HCT116 (cell line): ENCODE measurements at regions not wholly inside any gene's neighbourhood (a gene's known extent, or its start where the extent isn't known, plus 50 kb on each side); places are given as distances from the start of the nearest gene placed in this dataset.

Experiments used
- ATAC-seq: fragments of 200-7000 bp; cut with Tn5 transposase; 2 replicates; pipeline ENCODE4 v1.9.1; 2020; ENCODE audit warnings: mild to moderate bottlenecking, moderate library complexity
- BruUV-seq: library from RNA; stranded (reverse); fragments of 400-500 nt; replicated peaks from 2 replicates; lab custom pipeline; 2021; lab: Mats Ljungman, UMichigan
- CTCF ChIA-PET: fragments of 300-600 bp; sonication (Branson Sonifier 250); formaldehyde crosslinking; loops from one replicate; lab custom pipeline; 2021; ENCODE audit warnings: antibody characterized with exemption; lab: Charles Lee
- POLR2A ChIA-PET: fragments of 300-600, 350-600 bp; sonication (Branson Sonifier 250); formaldehyde crosslinking; loops from one replicate; lab custom pipeline; 2021; ENCODE audit warnings: antibody characterized with exemption; lab: Charles Lee
- RAD21 ChIA-PET, 2 experiments: fragments of 300-600 bp; sonication (Branson Sonifier 250); formaldehyde crosslinking; loops; one replicate each; lab custom pipeline; 2023; ENCODE audit warnings: low total read pairs in 2 of 2; ENCODE audit not compliant: uncharacterized antibody in 2 of 2, unreplicated experiment in 2 of 2, low non-redundant PET in 1 of 2; lab: Charles Lee
- DNase-seq: peaks from one replicate; pipeline ENCODE4 v3.0.0-alpha.2; 2010; ENCODE audit warnings: low read depth, low spot score
- H2AFZ ChIP-seq: fragments of 200-600 bp; shearing (Covaris generic), sonication (generic); 2 replicates; pipeline ENCODE4 v1.6.1; 2017; ENCODE audit warnings: low read depth, mixed run types, mixed read lengths, antibody characterized with exemption, low read length; ENCODE audit not compliant: poor library complexity, severe bottlenecking
- H3K27ac ChIP-seq: 2 replicates; pipeline ENCODE4 v1.5.1; 2012; ENCODE audit warnings: low read depth, low read length
- H3K27me3 ChIP-seq: fragments of 200-600 bp; sonication (generic); 2 replicates; pipeline ENCODE4 v1.6.1; 2016; ENCODE audit warnings: mixed run types, low read length, mixed read lengths; ENCODE audit not compliant: insufficient read depth
- H3K36me3 ChIP-seq, 2 experiments: fragments of 200-500 bp in 1 of 2; fragments of 200-600 bp in 1 of 2; sonication (Bioruptor generic) in 1 of 2; sonication (generic) in 1 of 2; 2 replicates each; pipeline versions ENCODE4 v1.5.1 to v1.6.1; 2014 to 2016; ENCODE audit warnings: low read length in 2 of 2, inconsistent platforms in 1 of 2, mixed read lengths in 1 of 2, mixed run types in 1 of 2; ENCODE audit not compliant: insufficient read depth in 2 of 2, control insufficient read depth in 1 of 2
- H3K4me1 ChIP-seq, 2 experiments: fragments of 200-600 bp in 1 of 2; sonication (generic) in 1 of 2; 2 replicates each; pipeline versions ENCODE4 v1.5.1 to v1.6.1; 2012 to 2017; ENCODE audit warnings: low read length in 2 of 2, inconsistent platforms in 1 of 2, mild to moderate bottlenecking in 1 of 2, mixed read lengths in 1 of 2, mixed run types in 1 of 2, moderate library complexity in 1 of 2; ENCODE audit not compliant: insufficient read depth in 2 of 2, control insufficient read depth in 1 of 2
- H3K4me2 ChIP-seq: fragments of 200-600 bp; sonication (generic); 2 replicates; pipeline ENCODE4 v1.6.1; 2017; ENCODE audit warnings: mixed run types, low read length, mixed read lengths
- H3K4me3 ChIP-seq, 2 experiments: fragments of 200-600 bp in 1 of 2; sonication (generic) in 1 of 2; replicated peaks in 1 of 2; 2 replicates each; pipeline ENCODE4 v1.5.1; 2011 to 2016; ENCODE audit warnings: low read length in 2 of 2, control low read depth in 1 of 2, low read depth in 1 of 2, mild to moderate bottlenecking in 1 of 2, mixed read lengths in 1 of 2, mixed run types in 1 of 2
- H3K79me2 ChIP-seq: fragments of 200-600 bp; sonication (generic); 2 replicates; pipeline ENCODE4 v1.6.1; 2017; ENCODE audit warnings: mild to moderate bottlenecking, mixed run types, low read length, moderate library complexity, mixed read lengths; ENCODE audit not compliant: insufficient read depth
- H3K9ac ChIP-seq: fragments of 200-600 bp; sonication (generic); 2 replicates; pipeline ENCODE4 v1.6.1; 2016; ENCODE audit warnings: low read length, mixed read lengths
- H3K9me2 ChIP-seq: fragments of 200-600 bp; sonication (generic), shearing (Covaris generic); 2 replicates; pipeline ENCODE4 v1.6.1; 2017; ENCODE audit warnings: mixed run types, mild to moderate bottlenecking, moderate library complexity; ENCODE audit not compliant: insufficient read depth
- H3K9me3 ChIP-seq, 2 experiments: fragments of 200-500 bp in 1 of 2; fragments of 200-600 bp in 1 of 2; sonication (Bioruptor generic) in 1 of 2; sonication (generic) in 1 of 2; 2 replicates each; pipeline ENCODE4 v1.6.1; 2014 to 2017; ENCODE audit warnings: low read length in 2 of 2, mixed read lengths in 2 of 2, inconsistent platforms in 1 of 2, low read depth in 1 of 2, mild to moderate bottlenecking in 1 of 2, mixed run types in 1 of 2, moderate library complexity in 1 of 2; ENCODE audit not compliant: control insufficient read depth in 1 of 2, insufficient read depth in 1 of 2
- H4K20me1 ChIP-seq: fragments of 200-600 bp; sonication (generic), shearing (Covaris generic); 2 replicates; pipeline ENCODE4 v1.6.1; 2017; ENCODE audit warnings: mixed run types, mild to moderate bottlenecking, moderate library complexity; ENCODE audit not compliant: insufficient read depth
- CBX3 ChIP-seq: IDR thresholded peaks from 2 replicates; pipeline ENCODE4 v1.6.1; 2012; ENCODE audit warnings: low read depth
- EGR1 ChIP-seq: IDR thresholded peaks from 2 replicates; pipeline ENCODE4 v1.6.1; 2012; ENCODE audit warnings: low read depth
- ELF1 ChIP-seq: IDR thresholded peaks from 2 replicates; pipeline ENCODE4 v1.6.1; 2012; ENCODE audit warnings: low read depth, borderline replicate concordance
- EZH2 ChIP-seq: fragments of 200-600 bp; sonication (generic); IDR thresholded peaks from 2 replicates; pipeline ENCODE4 v1.6.1; 2017; ENCODE audit warnings: antibody characterized with exemption, mixed run types
- JUND ChIP-seq: IDR thresholded peaks from 2 replicates; pipeline ENCODE4 v1.6.1; 2012
- MAX ChIP-seq: IDR thresholded peaks from 2 replicates; pipeline ENCODE4 v1.6.1; 2012
- POLR2A ChIP-seq: IDR thresholded peaks from 2 replicates; pipeline ENCODE4 v1.7.0; 2011; ENCODE audit warnings: borderline replicate concordance; ENCODE audit not compliant: insufficient read depth, insufficient read length; ENCODE audit errors: extremely low read depth
- SIN3A ChIP-seq: IDR thresholded peaks from 2 replicates; pipeline ENCODE4 v1.6.1; 2012; ENCODE audit warnings: low read depth
- SP1 ChIP-seq: IDR thresholded peaks from 2 replicates; pipeline ENCODE4 v1.6.1; 2012; ENCODE audit warnings: low read depth
- SRF ChIP-seq: IDR thresholded peaks from 2 replicates; pipeline ENCODE4 v1.6.1; 2012; ENCODE audit warnings: low read depth
- TCF7L2 ChIP-seq: IDR thresholded peaks from 2 replicates; pipeline ENCODE4 v1.7.0; 2011; ENCODE audit warnings: borderline replicate concordance, inconsistent platforms; ENCODE audit not compliant: insufficient read depth, insufficient read length; ENCODE audit errors: extremely low read depth
- YY1 ChIP-seq: IDR thresholded peaks from 2 replicates; pipeline ENCODE4 v1.6.1; 2011; ENCODE audit warnings: low read length, low read depth, moderate library complexity, mild to moderate bottlenecking; ENCODE audit not compliant: insufficient replicate concordance; ENCODE audit errors: extremely low read depth
- ZNF274 ChIP-seq: fragments of 200-500 bp; sonication (Bioruptor generic); IDR thresholded peaks from 2 replicates; pipeline ENCODE4 v1.6.1; 2014; ENCODE audit warnings: mild to moderate bottlenecking, low read depth, low read length, inconsistent platforms
- intact Hi-C: fragments of 100-400 bp; cut with micrococcal nuclease; formaldehyde crosslinking; loops from 2 replicates; pipeline ENCODE4 v1.10.0; 2022
- TF ChIP-seq, protein P1 (sequence below): IDR thresholded peaks from 2 replicates; pipeline ENCODE4 v1.6.1; 2012
- TF ChIP-seq, protein P2 (sequence below): IDR thresholded peaks from 2 replicates; pipeline ENCODE4 v1.6.1; 2011; ENCODE audit warnings: mild to moderate bottlenecking, low read length, moderate library complexity; ENCODE audit not compliant: insufficient replicate concordance; ENCODE audit errors: extremely low read depth

DNA sequence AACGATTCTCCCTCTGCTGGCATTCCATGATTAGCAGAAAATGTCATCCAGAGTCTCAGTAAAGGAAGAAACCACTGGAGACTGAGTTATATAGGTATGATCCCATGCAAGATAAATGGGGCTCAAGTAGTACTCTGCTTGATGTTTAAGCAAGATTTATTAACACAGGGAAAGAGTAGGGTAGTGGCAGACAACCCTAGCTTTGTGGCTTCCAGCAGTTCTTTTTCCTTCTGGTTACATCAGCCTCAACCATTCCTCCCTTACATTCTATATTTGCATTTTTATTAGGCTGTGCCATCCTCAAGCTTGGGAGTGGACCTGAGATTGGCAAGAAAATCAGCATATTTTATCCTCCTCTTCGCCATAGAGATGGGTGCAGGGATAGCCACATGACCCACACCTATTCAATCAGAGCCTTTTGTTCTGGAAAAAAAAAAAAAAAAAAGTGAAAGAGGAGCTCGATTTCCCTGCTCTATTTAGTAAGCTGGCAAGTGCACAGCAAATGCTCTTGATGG is 402.1 kb downstream of the ZNF536 start:
- DNase-seq = no peak
- Histone ChIP-seq H3K9ac (no peak overlapping the region), H3K27me3 (no peaks in the 10 kb centered on the region), H3K9me3 (peaks cover 0 to 12% of the 10 kb centered on the region in 2 experiments; a peak in 2 of 4 replicates), H3K4me1 (no peaks in the 10 kb centered on the region), H3K9me2 (no peaks in the 10 kb centered on the region), H3K4me2 (no peak overlapping the region), H3K79me2 (no peaks in the 10 kb centered on the region), H2AFZ (no peak overlapping the region), H3K36me3 (no peaks in the 10 kb centered on the region), H3K27ac (no peak overlapping the region), H3K4me3 (no peak overlapping the region), H4K20me1 (no peaks in the 10 kb centered on the region)
- CTCF ChIA-PET = no interaction called here
- ATAC-seq = no peak
- TF ChIP-seq, protein P1, sequence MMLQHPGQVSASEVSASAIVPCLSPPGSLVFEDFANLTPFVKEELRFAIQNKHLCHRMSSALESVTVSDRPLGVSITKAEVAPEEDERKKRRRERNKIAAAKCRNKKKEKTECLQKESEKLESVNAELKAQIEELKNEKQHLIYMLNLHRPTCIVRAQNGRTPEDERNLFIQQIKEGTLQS = no peak
- TF ChIP-seq TCF7L2 = no peak
- TF ChIP-seq MAX = no peak
- TF ChIP-seq, protein P2, sequence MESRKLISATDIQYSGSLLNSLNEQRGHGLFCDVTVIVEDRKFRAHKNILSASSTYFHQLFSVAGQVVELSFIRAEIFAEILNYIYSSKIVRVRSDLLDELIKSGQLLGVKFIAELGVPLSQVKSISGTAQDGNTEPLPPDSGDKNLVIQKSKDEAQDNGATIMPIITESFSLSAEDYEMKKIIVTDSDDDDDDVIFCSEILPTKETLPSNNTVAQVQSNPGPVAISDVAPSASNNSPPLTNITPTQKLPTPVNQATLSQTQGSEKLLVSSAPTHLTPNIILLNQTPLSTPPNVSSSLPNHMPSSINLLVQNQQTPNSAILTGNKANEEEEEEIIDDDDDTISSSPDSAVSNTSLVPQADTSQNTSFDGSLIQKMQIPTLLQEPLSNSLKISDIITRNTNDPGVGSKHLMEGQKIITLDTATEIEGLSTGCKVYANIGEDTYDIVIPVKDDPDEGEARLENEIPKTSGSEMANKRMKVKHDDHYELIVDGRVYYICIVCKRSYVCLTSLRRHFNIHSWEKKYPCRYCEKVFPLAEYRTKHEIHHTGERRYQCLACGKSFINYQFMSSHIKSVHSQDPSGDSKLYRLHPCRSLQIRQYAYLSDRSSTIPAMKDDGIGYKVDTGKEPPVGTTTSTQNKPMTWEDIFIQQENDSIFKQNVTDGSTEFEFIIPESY = no peak
- no peak for TF ChIP-seq CBX3
- no peak for TF ChIP-seq ELF1
- TF ChIP-seq SRF = no peak
- no peak for TF ChIP-seq SIN3A
- no peak for TF ChIP-seq EGR1
- no peak for TF ChIP-seq SP1
- TF ChIP-seq EZH2 = no peak
- no peak for TF ChIP-seq YY1
- no peak for TF ChIP-seq JUND
- TF ChIP-seq POLR2A = no peak
- TF ChIP-seq ZNF274 = no peak
- intact Hi-C loops = no loop called here
- RAD21 ChIA-PET = no interaction called here
- no TSS peak for BruUV-seq
- POLR2A ChIA-PET = no interaction called here
